Tibial artery (tissue), 4 donors: ENCODE measurements at regions not wholly inside any gene's neighbourhood (a gene's known extent, or its start where the extent isn't known, plus 50 kb on each side); places are given as distances from the start of the nearest gene placed in this dataset.

Source experiments
- DNase-seq, 2 donors: peaks; one replicate each; pipeline ENCODE4 v3.0.0-alpha.2; 2019
- H3K27ac ChIP-seq, 2 donors: fragments of 200-600 bp; sonication (generic) in 1 of 2; 1 replicate in 1 of 2; 2 replicates in 1 of 2; pipeline ENCODE4 v1.5.1; 2018 to 2019; ENCODE audit warnings: mild to moderate bottlenecking in 1 of 2
- H3K27me3 ChIP-seq, 2 donors: fragments of 200-600 bp; sonication (generic) in 1 of 2; one replicate each; pipeline versions ENCODE4 v1.5.1 to v1.6.0; 2016 to 2019
- H3K36me3 ChIP-seq, 3 donors: fragments of 200-600 bp; sonication (generic) in 2 of 3; one replicate each; pipeline ENCODE4 v1.5.1; 2016 to 2019; ENCODE audit warnings: mild to moderate bottlenecking in 2 of 3
- H3K4me1 ChIP-seq, 4 donors: fragments of 200-600 bp; sonication (generic) in 2 of 4; 1 replicate in 3 of 4; 2 replicates in 1 of 4; pipeline ENCODE4 v1.5.1; 2016 to 2019
- H3K4me3 ChIP-seq, 2 donors: fragments of 200-600 bp; sonication (generic) in 1 of 2; 1 replicate in 1 of 2; 2 replicates in 1 of 2; pipeline ENCODE4 v1.5.1; 2018 to 2019; ENCODE audit warnings: mild to moderate bottlenecking in 2 of 2
- H3K9me3 ChIP-seq, 3 donors: fragments of 200-600 bp; sonication (generic) in 1 of 3; one replicate each; pipeline ENCODE4 v1.5.1; 2016 to 2019
- intact Hi-C: fragments of 100-400 bp; cut with DNase I; formaldehyde crosslinking; loops from one replicate; pipeline ENCODE4 v1.15.0; 2023; ENCODE audit warnings: low total_unique reads
- TF ChIP-seq, protein P1 (sequence below), 2 experiments: fragments of 200-600 bp in 1 of 2; fragments of 450-650 bp in 1 of 2; IDR thresholded peaks; one replicate each; pipeline ENCODE4 v1.5.1; 2017 to 2019; ENCODE audit warnings: antibody characterized with exemption in 2 of 2, mild to moderate bottlenecking in 1 of 2, moderate library complexity in 1 of 2

DNA sequence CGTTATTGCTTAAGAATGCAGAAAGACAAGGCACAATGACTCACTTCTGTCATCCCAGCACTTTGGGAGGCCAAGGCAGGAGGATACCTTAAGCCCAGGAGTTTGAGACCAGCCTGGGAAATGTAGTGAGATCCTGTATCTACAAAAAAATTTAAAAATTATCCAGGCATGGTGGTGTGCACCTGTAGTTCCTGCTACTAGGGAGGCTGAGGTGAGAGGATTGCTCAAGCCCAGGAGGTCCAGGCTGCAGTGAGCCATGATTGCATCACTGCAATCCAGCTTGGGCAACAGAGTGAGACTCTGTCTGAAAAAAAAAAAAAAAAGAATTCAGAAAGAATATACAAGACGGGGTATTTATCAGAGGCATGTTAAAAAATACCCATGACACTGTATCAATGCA lies 182.0 kb upstream of the SPOPL start:
- intact Hi-C loops: no loop called here
- TF ChIP-seq, protein P1, sequence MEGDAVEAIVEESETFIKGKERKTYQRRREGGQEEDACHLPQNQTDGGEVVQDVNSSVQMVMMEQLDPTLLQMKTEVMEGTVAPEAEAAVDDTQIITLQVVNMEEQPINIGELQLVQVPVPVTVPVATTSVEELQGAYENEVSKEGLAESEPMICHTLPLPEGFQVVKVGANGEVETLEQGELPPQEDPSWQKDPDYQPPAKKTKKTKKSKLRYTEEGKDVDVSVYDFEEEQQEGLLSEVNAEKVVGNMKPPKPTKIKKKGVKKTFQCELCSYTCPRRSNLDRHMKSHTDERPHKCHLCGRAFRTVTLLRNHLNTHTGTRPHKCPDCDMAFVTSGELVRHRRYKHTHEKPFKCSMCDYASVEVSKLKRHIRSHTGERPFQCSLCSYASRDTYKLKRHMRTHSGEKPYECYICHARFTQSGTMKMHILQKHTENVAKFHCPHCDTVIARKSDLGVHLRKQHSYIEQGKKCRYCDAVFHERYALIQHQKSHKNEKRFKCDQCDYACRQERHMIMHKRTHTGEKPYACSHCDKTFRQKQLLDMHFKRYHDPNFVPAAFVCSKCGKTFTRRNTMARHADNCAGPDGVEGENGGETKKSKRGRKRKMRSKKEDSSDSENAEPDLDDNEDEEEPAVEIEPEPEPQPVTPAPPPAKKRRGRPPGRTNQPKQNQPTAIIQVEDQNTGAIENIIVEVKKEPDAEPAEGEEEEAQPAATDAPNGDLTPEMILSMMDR (IDR thresholded peaks at IDR 0.05): no peak
- no peak for DNase-seq
- Histone ChIP-seq H3K27me3 (no peaks in the 10 kb centered on the region), H3K4me3 (no peak overlapping the region), H3K4me1 (no peaks in the 10 kb centered on the region), H3K9me3 (no peaks in the 10 kb centered on the region), H3K27ac (no peak overlapping the region), H3K36me3 (no peaks in the 10 kb centered on the region)

DNA sequence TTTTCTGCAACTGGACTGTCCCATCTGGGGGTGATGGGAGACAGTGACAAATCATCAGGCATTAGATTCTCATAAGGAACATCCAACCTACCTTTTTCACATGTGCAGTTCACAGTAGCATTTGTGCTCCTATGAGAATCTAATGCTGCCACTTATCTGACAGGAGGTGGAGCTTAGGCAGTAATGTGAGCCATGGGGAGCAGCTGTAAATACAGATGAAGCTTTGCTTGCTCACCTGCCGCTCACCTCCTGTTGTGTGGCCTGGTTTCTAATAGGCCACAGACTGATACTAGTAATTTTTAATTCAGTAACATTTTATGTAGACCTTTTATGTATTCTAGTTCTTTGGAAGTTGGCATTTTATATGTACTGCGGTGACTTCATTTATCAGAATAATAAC lies 180.1 kb upstream of the SPOPL start:
- no peak overlapping the region for H3K4me3 ChIP-seq
- intact Hi-C loops: no loop called here
- TF ChIP-seq, protein P1 (IDR thresholded peaks at IDR 0.05): no peak
- no peak for DNase-seq
- H3K4me1 ChIP-seq: no peaks in the 10 kb centered on the region
- no peaks in the 10 kb centered on the region for H3K9me3 ChIP-seq
- no peaks in the 10 kb centered on the region for H3K36me3 ChIP-seq
- no peaks in the 10 kb centered on the region for H3K27me3 ChIP-seq
- H3K27ac ChIP-seq: no peak overlapping the region

DNA sequence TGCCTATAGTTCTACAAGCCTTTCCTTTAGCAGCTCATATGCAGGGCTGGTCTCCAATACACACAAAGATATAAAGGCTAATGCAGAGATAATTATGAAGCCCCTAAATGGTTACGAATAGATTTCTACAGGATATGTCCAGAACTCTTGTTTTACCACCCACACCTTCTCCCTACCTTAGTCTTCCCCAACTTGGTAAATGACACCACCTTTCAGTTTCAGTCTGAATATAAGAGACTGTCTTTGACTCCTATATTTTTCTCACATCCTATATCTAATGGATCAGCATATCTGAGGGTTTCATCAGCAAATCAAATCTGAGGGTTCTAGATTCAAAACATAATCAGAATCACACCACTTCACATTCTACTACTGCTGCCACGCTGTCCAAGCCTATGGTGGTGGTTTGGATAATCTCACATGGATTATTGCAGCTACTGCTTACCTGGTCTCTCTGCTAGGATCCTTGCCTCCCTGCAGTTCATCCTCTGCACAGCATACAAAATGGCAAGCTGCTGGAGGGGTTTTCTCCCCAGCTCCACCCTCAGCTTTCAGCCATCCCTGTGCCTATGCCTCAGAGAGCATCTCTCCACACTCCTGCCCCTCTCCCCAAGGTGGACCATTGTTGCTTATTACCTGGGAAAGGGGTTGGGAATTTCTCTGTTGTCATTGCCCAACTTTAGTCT lies 178.0 kb upstream of the SPOPL start:
- no peaks in the 10 kb centered on the region for H3K4me1 ChIP-seq
- H3K27me3 ChIP-seq: no peaks in the 10 kb centered on the region
- no peaks in the 10 kb centered on the region for H3K36me3 ChIP-seq
- intact Hi-C loops: no loop called here
- TF ChIP-seq, protein P1 (IDR thresholded peaks at IDR 0.05): no peak
- no peak overlapping the region for H3K4me3 ChIP-seq
- no peaks in the 10 kb centered on the region for H3K9me3 ChIP-seq
- no peak for DNase-seq
- no peak overlapping the region for H3K27ac ChIP-seq

DNA sequence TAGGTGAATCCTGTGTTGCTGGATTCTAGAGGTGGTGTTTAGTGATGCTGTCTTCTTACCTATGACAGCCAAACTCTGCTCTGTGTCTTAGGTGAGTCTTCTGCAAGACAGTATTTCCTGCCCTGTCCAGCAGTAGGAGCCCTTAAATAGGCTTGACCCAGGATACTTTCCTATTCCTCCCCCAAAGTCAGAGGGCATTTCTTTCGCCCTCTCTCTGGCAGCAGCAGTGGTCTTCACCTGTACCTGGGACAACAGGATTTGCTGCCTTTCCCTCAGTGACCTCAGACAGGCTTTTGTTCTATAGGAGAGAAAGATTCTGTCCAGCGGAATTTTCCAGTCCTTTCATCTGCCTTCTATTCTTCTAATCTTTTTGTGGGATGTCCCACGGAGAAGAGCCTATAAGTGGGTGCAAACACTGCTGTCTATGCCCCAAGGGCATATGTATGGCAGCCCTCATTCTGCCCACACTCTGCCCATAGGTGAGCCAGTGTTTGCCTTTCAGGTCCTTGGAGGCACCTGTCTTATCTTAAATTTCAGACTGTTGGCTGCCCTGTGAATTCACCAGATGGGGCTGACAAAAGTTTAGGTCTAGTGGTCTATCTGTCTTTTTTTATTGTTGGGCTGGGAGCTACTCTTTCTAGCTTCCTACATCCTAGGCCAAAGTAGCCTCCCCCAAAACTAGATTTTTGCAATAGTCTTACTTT lies 177.3 kb upstream of the SPOPL start:
- Histone ChIP-seq H3K9me3 (no peaks in the 10 kb centered on the region), H3K4me3 (no peak overlapping the region), H3K36me3 (no peaks in the 10 kb centered on the region), H3K4me1 (peaks cover 0 to 4% (median 0%) of the 10 kb centered on the region in 4 donors), H3K27ac (no peak overlapping the region), H3K27me3 (no peaks in the 10 kb centered on the region)
- TF ChIP-seq, protein P1 (IDR thresholded peaks at IDR 0.05): no peak
- DNase-seq: no peak
- intact Hi-C loops: no loop called here

DNA sequence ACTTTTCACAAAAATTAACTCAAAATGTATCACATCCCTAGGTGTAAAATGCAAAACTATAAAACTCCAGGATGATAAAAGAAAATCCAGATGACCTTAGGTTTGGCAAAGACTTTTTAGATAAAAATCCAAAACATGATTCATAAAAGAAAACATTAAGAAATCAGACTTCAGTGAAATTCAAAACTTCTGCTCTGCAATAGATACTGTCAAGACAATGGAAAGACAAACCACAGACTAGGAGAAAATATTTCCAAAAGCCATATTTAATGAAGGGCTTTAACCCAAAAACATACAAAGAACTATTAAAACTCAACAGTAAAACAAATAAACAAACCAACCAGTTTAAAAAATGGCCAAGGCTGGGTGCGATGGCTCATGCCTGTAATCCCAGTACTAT lies 173.6 kb upstream of the SPOPL start:
- Histone ChIP-seq H3K36me3 (no peaks in the 10 kb centered on the region), H3K9me3 (no peaks in the 10 kb centered on the region), H3K4me1 (peaks cover 0 to 13% (median 2%) of the 10 kb centered on the region in 4 donors), H3K27me3 (no peaks in the 10 kb centered on the region), H3K27ac (no peak overlapping the region), H3K4me3 (no peak overlapping the region)
- intact Hi-C loops: no loop called here
- DNase-seq: no peak
- TF ChIP-seq, protein P1 (IDR thresholded peaks at IDR 0.05): no peak
